Astrocyte of the cerebellum (primary cell): ENCODE measurements at regions not wholly inside any gene's neighbourhood (a gene's known extent, or its start where the extent isn't known, plus 50 kb on each side); places are given as distances from the start of the nearest gene placed in this dataset.

ENCODE experiments used
- DNase-seq: peaks from one replicate; pipeline ENCODE4 v3.0.0-alpha.2; 2011; ENCODE audit warnings: low read depth
- H3K4me3 ChIP-seq: 2 replicates; pipeline ENCODE4 v1.5.1; 2011; ENCODE audit warnings: mild to moderate bottlenecking, low read depth, low read length, moderate library complexity
- in situ Hi-C: cut with HindIII; loops from 2 replicates; pipeline ENCODE4 v1.10.0; 2017; ENCODE audit warnings: low sequenced_read_pairs
- TF ChIP-seq, protein P1 (sequence below): IDR thresholded peaks from 2 replicates; pipeline ENCODE4 v1.5.1; 2012; ENCODE audit warnings: low read length, low read depth, moderate library complexity, mild to moderate bottlenecking; ENCODE audit errors: missing control alignments

DNA sequence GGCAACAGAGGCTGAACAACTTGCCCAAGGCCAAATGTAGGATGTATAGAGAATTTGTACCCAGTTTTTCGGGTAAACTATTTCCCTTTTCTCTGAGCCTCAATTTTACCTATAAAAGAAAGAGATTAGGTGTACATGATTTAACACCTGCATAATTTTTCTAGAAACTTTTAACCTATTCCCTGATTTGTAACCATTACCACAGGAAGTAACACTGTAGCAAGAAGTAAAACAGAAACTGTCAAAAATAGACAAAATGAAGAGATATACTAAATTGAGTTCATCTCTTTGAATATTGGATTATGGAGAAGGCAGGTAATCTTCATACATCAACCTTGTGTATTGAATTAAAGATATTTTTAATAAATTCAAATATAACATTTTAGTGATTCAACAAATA, 136.2 kb downstream of the ZC3H11B start:
- no peak overlapping the region for H3K4me3 ChIP-seq
- in situ Hi-C loops: no loop called here
- DNase-seq: no peak
- TF ChIP-seq, protein P1, sequence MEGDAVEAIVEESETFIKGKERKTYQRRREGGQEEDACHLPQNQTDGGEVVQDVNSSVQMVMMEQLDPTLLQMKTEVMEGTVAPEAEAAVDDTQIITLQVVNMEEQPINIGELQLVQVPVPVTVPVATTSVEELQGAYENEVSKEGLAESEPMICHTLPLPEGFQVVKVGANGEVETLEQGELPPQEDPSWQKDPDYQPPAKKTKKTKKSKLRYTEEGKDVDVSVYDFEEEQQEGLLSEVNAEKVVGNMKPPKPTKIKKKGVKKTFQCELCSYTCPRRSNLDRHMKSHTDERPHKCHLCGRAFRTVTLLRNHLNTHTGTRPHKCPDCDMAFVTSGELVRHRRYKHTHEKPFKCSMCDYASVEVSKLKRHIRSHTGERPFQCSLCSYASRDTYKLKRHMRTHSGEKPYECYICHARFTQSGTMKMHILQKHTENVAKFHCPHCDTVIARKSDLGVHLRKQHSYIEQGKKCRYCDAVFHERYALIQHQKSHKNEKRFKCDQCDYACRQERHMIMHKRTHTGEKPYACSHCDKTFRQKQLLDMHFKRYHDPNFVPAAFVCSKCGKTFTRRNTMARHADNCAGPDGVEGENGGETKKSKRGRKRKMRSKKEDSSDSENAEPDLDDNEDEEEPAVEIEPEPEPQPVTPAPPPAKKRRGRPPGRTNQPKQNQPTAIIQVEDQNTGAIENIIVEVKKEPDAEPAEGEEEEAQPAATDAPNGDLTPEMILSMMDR: no peak

- no peak for DNase-seq
- H3K4me3 ChIP-seq: no peak overlapping the region
- TF ChIP-seq, protein P1: no peak
- in situ Hi-C loops: no loop called here
Observed at GRCh38 chr1:219476116-219476515, 136.8 kb downstream of the ZC3H11B start.

GRCh38 chr1:219472596-219472995, 140.3 kb downstream of the ZC3H11B start:
- TF ChIP-seq, protein P1: no peak
- H3K4me3 ChIP-seq: no peak overlapping the region
- in situ Hi-C loops: no loop called here
- no peak for DNase-seq

GRCh38 chr1:219467524-219467923, 145.4 kb downstream of the ZC3H11B start:
- DNase-seq: no peak
- TF ChIP-seq, protein P1: no peak
- in situ Hi-C loops: no loop called here
- H3K4me3 ChIP-seq: no peak overlapping the region

GRCh38 chr1:219466766-219467165, 146.1 kb downstream of the ZC3H11B start:
- TF ChIP-seq, protein P1: no peak
- DNase-seq: no peak
- H3K4me3 ChIP-seq: no peak overlapping the region
- in situ Hi-C loops: no loop called here

DNA sequence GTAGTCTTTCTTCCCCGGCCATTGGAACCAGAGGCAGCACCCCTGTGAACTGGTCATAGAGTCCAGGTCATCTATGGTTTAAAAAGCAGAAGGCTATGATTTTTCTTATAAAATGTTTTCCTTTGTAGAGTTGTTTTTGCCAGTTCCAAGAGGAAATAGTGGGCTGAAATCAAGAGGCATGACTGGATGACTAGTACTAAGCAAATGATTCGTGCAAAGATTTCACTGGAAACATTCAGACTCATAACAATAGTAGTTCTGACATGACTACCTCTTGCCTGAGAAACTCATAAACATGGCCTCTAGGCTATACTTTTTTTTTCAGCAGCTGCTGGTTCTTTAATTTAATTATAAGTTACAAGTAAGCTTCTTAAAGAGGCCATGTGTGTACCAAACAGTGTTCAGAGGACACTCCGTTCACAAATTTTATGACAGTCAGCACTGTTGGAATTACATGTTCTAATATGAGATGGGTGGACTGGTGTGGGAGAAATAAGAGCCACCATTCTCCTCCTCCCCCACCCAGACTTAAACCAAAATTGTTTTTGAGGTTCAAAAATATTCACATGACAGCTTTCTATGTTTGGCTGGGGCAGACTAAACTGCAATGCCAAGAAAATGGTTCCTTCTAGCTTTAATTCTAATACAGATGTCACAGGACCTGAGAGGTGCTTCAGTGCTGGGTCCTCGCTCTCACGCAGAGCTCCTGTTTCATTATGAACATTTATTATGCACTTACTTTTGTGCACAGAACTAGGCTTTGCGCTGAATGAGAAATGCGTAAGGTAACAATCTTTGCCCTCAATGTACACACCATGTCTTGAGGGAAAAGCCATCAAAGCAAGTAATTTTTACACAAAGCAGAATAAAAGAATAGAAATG, 147.5 kb downstream of the ZC3H11B start:
- H3K4me3 ChIP-seq: no peak overlapping the region
- DNase-seq: no peak
- TF ChIP-seq, protein P1: no peak
- in situ Hi-C loops: no loop called here
